Nephron progenitor cell (in vitro differentiated cells): ENCODE measurements at regions not wholly inside any gene's neighbourhood (a gene's known extent, or its start where the extent isn't known, plus 50 kb on each side); places are given as distances from the start of the nearest gene placed in this dataset.

Source experiments
- DNase-seq: peaks from one replicate; pipeline ENCODE4 v3.0.0; 2021
- H3K27ac Mint-ChIP-seq: 2 replicates; pipeline ENCODE4 v1.8.0; 2021; ENCODE audit warnings: mild to moderate bottlenecking, moderate library complexity, mixed read lengths
- H3K27me3 Mint-ChIP-seq: 2 replicates; pipeline ENCODE4 v1.8.0; 2021; ENCODE audit warnings: mild to moderate bottlenecking, low read depth, mixed read lengths; ENCODE audit not compliant: poor library complexity
- H3K36me3 Mint-ChIP-seq: 2 replicates; pipeline ENCODE4 v1.8.0; 2021; ENCODE audit warnings: low read depth, mixed read lengths
- H3K4me1 Mint-ChIP-seq: 2 replicates; pipeline ENCODE4 v1.8.0; 2021; ENCODE audit warnings: mixed read lengths
- H3K4me3 Mint-ChIP-seq: 2 replicates; pipeline ENCODE4 v1.8.0; 2021; ENCODE audit warnings: mild to moderate bottlenecking, moderate library complexity, mixed read lengths
- H3K9me3 Mint-ChIP-seq: 2 replicates; pipeline ENCODE4 v1.8.0; 2021; ENCODE audit warnings: mild to moderate bottlenecking, moderate library complexity, mixed read lengths
- TF ChIP-seq, protein P1 (sequence below): fragments of 200-600 bp; sonication (generic); IDR thresholded peaks from 2 replicates; pipeline ENCODE4 v1.5.0; 2021; ENCODE audit warnings: antibody characterized with exemption

DNA sequence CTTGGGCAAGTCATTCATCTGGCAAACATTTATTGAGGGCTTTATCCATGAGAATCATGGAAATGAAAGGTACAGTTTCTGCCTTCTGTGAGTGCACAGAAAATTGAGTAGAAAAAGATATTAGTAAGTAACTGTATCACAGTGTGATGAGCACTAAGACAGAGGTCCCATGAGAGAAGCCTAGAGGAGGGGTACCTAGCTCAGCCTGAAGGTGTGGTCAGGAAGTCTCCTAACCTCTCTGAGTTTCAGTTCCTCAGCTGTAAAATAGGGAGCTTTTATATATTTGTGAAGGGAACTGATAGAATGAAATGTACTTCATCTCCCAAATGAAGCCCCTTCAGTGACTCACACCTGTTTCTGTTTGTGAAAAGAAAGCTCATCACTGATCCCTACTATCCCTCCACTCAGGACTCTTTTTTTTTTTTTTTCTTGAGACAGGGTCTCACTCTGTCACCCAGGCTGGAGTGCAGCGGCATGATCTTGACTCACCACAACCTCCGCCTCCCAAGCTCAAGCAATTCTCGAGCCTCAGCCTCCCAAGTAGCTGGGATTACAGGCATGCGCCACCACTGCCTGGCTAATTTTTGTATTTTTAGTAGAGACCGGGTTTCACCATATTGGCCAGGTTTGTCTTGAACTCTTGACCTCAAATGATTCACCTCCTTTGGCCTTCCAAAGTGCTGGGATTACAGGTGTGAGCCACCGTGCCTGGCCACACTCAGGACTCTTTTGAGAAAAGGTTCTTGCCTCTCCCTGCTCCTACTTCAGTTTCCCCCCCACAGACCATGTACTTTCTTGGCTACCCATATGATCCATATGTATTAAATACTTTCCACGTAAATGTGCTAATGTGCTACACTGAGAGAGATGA lies 93.7 kb upstream of the FUT8 start:
- DNase-seq = no peak
- H3K4me1 Mint-ChIP-seq = no peaks in the 10 kb centered on the region
- no peaks in the 10 kb centered on the region for H3K36me3 Mint-ChIP-seq
- peaks cover 8% of the 10 kb centered on the region for H3K27me3 Mint-ChIP-seq
- H3K4me3 Mint-ChIP-seq = no peak overlapping the region
- H3K27ac Mint-ChIP-seq = no peak overlapping the region
- TF ChIP-seq, protein P1, sequence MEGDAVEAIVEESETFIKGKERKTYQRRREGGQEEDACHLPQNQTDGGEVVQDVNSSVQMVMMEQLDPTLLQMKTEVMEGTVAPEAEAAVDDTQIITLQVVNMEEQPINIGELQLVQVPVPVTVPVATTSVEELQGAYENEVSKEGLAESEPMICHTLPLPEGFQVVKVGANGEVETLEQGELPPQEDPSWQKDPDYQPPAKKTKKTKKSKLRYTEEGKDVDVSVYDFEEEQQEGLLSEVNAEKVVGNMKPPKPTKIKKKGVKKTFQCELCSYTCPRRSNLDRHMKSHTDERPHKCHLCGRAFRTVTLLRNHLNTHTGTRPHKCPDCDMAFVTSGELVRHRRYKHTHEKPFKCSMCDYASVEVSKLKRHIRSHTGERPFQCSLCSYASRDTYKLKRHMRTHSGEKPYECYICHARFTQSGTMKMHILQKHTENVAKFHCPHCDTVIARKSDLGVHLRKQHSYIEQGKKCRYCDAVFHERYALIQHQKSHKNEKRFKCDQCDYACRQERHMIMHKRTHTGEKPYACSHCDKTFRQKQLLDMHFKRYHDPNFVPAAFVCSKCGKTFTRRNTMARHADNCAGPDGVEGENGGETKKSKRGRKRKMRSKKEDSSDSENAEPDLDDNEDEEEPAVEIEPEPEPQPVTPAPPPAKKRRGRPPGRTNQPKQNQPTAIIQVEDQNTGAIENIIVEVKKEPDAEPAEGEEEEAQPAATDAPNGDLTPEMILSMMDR = no peak
- H3K9me3 Mint-ChIP-seq = no peaks in the 10 kb centered on the region

DNA sequence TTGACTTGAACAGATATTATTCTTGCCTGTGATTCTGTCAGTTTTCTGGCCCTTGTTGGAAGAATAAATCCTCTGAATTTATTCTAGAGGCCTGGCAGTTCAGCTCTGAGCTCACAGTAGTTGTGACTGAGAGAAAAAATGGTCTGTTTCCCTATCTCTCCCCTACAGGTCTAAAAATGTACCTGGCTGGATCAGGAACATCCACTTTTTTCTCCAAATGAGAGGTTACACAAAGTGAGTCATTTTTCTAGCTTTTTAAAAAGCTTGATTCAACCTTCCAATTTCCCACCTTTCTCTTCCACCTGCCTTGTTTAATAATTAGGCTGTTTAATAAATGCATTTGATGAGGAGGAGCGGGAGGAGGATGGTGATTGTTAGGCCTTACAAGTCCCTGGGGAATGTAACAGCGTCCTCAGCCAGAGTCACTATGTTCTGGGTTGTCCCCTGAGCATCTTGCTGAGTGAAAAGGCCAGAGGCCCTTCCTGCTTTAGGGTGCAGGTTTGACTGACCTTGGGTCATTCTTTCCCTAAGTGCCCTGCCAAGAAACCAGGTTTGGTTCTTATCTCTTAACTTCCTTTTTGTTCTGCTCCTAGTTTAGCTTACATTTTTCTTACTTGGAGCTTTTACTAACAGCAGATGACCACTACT lies 91.7 kb upstream of the FUT8 start:
- TF ChIP-seq, protein P1 = no peak

GRCh38 chr14:65321370-65321875 lies 91.1 kb upstream of the FUT8 start:
- no peaks in the 10 kb centered on the region for H3K36me3 Mint-ChIP-seq
- H3K27me3 Mint-ChIP-seq = peaks cover 8% of the 10 kb centered on the region
- TF ChIP-seq, protein P1 = no peak
- DNase-seq = no peak
- no peak overlapping the region for H3K4me3 Mint-ChIP-seq
- no peak overlapping the region for H3K27ac Mint-ChIP-seq
- H3K4me1 Mint-ChIP-seq = no peaks in the 10 kb centered on the region
- H3K9me3 Mint-ChIP-seq = no peaks in the 10 kb centered on the region

More for the DNA sequence above, 91.7 kb upstream of the FUT8 start:
- Mint-ChIP-seq H3K4me3 (no peak overlapping the region), H3K27me3 (peaks cover 8% of the 10 kb centered on the region), H3K9me3 (no peaks in the 10 kb centered on the region), H3K4me1 (no peaks in the 10 kb centered on the region), H3K27ac (no peak overlapping the region), H3K36me3 (no peaks in the 10 kb centered on the region)
- DNase-seq = no peak

GRCh38 chr14:65329481-65329880 lies 83.0 kb upstream of the FUT8 start:
- TF ChIP-seq, protein P1 = no peak
- Mint-ChIP-seq H3K9me3 (no peaks in the 10 kb centered on the region), H3K4me1 (peaks cover 6% of the 10 kb centered on the region), H3K4me3 (no peak overlapping the region), H3K36me3 (no peaks in the 10 kb centered on the region), H3K27me3 (peaks cover 14% of the 10 kb centered on the region), H3K27ac (no peak overlapping the region)
- DNase-seq = no peak

GRCh38 chr14:65329911-65330310 lies 82.6 kb upstream of the FUT8 start:
- H3K36me3 Mint-ChIP-seq = no peaks in the 10 kb centered on the region
- H3K9me3 Mint-ChIP-seq = no peaks in the 10 kb centered on the region
- no peak overlapping the region for H3K27ac Mint-ChIP-seq
- TF ChIP-seq, protein P1 = no peak
- H3K4me1 Mint-ChIP-seq = peaks cover 11% of the 10 kb centered on the region
- DNase-seq = no peak
- H3K4me3 Mint-ChIP-seq = no peak overlapping the region
- peaks cover 14% of the 10 kb centered on the region for H3K27me3 Mint-ChIP-seq
